Activated CD4-positive, alpha-beta T cell treated with anti-CD3 and anti-CD28 coated beads for 4 hours (primary cell): ENCODE measurements at regions not wholly inside any gene's neighbourhood (a gene's known extent, or its start where the extent isn't known, plus 50 kb on each side); places are given as distances from the start of the nearest gene placed in this dataset.
"Not testable (repeated sequence)": the region's sequence is repeated elsewhere in the genome, so short reads cannot be mapped to it uniquely, and the experiment has no call there.

ENCODE experiments used
- DNase-seq, 2 donors: peaks; one replicate each; pipeline ENCODE4 v3.0.0-alpha.2; 2020

DNA sequence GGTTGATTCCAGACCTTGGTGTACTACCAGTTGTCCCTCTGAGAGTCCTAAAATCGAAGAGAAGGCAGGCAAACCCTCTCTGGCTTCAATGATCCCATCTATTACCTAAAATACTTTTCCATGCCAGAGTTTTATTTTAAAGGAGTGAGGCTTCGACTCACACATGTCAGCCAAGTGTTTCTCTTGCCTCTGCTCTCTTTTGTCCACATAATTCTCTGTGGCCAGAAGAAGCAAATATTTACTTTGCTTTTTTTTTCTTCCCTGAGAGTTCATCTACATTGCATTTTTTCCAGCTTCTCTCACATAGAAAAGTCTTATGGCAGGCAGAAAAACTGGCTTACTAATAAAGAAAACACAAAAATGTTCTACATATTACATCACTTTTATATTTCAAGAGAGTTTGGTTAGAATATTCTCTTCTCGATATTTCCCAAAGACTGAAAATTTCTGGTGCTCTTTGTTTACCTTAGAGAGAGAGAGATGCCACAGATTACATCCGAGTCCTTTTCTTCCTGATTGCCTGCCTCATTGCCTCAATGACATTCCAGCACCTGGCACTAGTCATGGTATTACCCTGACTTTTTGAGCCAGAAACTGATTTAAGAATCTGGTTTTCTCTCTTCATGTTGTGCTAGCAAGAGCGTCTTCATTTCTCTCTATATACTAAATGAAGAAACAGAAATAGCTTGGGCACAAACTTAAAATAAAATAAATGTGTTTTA lies 170.3 kb upstream of the FAM174A start:
- not testable (repeated sequence) for DNase-seq

DNA sequence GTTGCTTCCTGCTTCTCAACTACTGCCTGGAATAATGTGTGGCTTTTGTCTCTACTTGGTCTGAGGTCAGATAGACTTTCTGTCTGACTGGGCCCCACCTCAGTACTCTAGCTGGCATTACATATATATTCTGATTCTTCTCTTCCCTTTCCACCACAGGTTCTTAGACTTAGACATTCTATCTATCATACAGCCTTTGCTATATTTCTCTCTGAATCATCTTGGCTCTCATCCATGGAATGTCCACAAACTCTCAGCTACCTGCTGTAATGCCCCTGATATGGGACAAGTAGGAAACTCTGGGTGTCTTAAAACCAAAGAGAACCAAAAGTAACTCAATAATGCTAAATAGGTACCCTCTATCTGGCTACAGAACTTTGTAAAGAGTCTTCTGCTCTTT lies 170.8 kb upstream of the FAM174A start:
- not testable (repeated sequence) for DNase-seq

DNA sequence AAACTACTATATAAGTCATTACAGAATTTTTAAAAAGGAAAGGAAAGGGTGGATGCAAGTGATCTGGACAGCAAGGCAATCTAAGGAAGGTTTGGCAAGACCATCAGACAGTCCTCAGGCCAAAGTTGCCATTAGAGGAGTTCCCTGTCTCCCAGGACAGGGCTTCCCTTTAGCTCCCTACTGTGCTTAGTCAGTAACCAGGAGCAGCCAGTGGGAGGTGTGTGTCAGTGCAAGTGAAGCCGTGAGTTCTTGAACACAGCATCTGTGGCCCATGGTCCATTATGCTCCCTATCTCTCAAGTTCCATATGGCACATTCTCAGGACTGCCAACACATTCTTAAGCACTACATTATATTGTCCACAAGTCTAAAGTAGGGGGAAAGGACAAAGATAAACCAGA lies 175.2 kb upstream of the FAM174A start:
- not testable (repeated sequence) for DNase-seq

DNA sequence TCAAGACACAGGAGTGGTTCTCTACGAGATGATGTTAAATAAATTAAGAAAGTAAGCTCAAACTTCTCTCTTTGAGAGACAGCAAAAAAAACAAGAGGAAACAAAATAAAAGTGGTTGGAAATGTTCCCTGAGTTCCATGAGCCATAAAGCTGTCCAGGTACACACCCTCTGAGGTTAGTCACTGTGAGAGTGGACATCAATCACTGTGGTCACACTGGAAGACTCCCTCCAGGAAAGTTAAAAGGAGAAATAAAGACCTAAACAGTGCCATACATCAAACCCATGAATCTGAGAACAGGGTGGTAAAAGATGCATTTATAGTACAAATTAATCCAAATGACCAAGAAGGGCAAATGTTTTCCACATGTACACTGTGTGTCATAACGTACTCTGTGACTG lies 188.9 kb upstream of the FAM174A start:
- not testable (repeated sequence) for DNase-seq

DNA sequence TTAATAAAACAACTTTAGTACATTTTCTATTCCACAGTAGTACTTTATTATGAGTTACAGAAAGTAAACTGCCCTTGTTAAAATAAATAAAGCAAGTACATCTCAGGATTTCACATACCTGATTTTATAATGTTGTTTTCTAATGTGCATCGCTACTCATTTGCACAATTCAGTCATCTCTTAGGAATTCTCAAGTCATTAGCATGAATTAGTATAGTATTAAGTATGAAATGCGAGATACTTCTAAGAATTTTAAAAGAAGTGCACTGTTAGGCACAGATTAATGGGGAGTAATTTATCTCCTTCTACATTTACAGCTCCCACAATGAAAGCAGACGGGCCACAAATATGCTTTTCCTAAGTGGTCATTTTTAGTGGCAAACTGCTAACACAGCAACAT lies 193.7 kb upstream of the FAM174A start:
- DNase-seq: not testable (repeated sequence)

DNA sequence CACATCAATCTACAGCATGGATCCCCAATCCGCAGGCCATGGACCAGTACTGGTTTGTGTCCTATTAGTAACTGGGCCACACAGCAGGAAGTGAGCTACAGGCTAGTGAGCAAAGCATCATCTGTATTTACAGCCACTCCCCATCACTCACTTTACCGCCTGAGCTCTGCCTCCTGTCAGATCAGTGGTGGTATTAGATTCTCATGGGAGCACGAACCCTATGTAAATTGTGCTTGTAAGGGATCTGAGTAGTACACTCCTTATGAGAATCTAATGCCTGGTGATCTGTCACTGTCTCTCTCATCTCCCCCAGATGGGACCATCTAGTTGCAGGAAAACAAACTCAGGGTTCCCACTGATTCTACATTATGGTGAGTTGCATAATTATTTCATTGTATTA lies 212.7 kb upstream of the FAM174A start:
- no peak for DNase-seq

DNA sequence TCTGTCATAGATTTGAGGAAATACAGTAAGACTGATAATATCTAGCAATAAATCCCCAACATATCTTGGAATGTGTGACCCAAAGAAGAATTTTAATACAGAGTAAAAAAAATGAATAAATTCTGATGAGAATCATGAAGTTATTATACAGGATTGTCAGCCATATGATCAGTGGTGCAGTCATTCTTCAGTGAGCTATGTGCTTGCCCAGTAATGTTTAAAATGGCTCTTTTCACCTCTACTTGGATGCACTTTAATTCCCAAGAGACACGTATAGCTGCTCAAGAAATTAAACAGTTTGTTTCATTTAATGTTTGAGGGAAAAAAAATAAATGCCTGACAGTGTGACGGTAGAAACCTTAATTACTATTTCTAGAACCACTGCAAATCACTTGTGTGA lies 215.3 kb upstream of the FAM174A start:
- DNase-seq: no peak

DNA sequence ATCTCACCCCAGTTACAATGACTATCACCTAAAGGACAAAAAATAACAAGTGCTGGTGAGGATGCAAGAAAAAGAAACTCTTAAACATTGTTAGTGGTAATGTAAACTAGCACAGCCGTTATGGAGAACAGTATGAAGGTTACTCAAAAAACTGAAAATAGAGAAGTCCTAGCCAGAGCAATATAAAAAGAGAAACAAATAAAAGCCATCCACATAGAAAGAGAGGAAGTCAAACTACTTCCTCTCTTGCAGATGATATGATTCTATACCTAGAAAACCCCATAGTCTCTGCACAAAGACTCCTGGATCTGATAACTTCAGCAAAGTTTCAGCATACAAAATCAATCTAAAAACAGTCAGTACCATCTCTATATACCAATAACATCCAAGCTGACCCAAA lies 221.5 kb upstream of the FAM174A start:
- DNase-seq: no peak

DNA sequence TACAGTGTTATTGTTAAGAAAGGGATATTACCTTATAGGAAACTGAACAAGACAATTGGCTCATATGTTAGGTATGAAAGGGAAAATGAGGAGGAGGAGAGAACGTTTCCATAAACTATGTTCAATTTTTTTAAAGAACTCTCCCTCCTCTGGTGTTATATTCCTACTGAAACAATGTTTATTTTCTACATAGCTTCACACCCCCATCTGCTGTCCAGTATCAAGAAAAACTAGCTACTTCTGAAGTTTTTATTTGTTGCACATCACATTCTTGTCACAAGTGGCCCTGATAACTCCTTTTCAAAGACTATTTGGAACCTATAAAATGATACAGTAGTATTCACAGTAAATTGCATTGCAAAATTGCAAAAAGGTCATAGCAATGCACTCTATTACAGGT lies 223.4 kb upstream of the FAM174A start:
- no peak for DNase-seq

DNA sequence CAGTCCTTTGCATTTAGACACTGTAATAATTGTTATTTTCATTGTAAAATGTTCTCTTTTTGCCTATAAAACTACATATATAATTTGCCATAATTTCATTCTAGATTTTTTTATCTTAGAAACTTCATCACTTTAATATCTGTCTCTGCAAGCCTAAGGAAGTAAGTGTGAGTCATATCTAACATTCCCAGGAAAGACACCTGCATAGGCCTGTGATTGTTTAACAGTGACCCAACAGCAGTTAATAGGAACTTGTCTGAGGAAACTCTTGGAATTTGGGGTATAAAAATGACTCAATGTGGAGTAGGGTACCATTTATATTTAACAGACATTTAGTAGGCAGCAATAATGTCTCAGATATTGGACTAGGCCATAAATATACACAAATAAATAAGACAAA lies 229.2 kb upstream of the FAM174A start:
- no peak for DNase-seq

DNA sequence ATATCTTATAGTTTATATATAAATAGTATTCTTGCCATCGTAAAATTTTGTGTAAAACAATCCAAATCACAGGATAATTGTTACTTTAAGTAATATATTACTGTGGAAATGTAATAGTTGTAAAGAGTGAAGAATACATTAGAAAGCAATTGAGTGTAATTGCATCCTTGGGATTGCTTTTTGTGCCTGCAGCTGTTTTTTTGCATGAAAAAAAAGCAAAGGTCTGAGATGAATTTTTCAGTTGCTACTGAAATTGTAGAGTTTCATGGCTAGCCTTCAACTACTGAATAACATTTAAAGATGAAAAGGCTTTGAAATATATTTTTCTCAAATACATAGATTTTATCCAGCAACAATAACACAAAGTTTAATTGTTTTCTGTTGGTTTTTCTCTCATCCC lies 232.0 kb upstream of the FAM174A start:
- DNase-seq: no peak

DNA sequence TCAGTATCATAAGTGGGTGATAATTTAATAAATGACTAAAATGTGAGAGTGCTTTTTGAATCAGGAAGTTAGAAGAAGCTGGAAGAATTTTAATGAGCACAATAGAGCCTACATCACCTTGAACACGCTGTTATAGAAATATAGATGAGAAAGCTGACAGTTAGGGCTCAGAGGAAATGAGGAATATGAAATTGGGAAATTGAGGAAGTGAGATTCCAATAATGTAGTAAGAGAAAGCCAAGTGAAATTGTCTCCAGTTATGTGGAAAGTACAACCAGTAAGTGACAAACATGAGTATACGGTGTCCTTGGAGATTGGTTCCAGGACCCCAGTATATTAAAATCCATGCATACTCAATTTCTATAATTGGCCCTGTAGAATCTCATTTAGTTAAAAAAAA lies 235.9 kb upstream of the FAM174A start:
- DNase-seq: no peak

DNA sequence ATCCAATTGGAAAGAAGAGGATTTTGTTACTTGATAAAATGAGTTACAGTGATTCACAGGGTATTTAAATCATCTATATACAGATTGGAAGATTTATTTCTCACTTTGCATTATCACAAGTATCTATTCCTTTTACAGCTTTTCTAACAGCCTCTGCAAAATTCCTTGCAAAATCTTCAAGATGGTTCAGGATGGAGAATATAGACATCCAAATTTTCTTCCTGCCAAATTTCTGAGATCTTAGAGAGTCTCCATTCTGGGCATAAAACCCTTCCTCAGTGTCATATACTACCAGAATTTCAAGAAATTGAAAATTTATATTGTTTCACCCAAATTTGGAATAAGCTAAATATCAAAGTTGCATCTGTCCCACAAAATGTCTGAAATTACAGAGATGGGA lies 259.1 kb upstream of the FAM174A start:
- DNase-seq: no peak

DNA sequence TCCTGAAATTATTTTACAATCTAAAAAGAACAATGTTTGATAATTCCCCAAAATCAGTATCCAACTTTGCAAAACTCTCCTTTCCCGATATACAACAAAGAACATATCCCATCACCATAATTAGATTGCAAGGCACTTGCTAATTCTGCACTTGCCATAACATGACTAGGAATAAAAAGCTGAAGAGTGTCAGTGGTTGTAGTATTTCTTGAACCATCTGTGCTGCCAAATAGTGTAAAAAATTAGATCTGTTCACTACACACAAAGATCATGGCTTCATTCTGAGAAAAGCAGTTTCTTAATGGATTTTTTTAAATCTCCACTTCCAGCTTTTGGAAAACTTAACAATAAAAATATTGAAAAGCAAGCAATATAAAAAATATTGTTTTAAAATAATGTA lies 259.5 kb upstream of the FAM174A start:
- no peak for DNase-seq

DNA sequence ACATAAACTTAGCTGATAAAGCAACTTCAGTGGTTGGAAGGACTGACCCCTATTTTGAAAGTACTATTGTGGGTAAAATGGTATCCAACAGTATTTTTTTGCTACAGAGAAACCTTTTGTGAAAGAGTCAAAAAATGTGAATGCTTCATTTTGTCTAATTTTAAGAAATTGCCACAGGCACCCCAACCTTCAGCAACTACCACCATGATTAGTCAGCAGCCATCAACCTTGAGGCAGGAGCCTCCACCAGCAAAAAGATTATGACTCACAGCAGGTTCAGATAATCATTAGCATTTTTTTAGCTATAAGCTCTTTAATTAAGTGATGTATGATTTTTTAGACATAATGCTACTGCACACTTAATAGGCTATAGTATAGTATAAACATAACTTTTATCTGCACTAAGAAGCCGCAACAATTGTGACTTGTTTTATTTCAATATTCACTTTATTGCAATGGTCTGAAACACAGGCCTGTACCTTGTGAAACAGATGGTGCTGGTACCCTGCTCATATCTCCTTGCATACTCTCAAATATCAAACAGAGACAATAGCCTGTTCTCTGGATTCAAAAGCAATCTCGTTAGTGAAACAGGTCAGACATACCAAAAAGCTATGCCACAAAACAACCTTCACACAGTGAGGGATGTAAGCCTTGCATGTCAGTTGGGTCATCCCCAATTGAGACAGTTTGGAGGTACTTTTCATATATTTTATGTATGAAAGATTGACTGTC lies 261.2 kb upstream of the FAM174A start:
- no peak for DNase-seq

DNA sequence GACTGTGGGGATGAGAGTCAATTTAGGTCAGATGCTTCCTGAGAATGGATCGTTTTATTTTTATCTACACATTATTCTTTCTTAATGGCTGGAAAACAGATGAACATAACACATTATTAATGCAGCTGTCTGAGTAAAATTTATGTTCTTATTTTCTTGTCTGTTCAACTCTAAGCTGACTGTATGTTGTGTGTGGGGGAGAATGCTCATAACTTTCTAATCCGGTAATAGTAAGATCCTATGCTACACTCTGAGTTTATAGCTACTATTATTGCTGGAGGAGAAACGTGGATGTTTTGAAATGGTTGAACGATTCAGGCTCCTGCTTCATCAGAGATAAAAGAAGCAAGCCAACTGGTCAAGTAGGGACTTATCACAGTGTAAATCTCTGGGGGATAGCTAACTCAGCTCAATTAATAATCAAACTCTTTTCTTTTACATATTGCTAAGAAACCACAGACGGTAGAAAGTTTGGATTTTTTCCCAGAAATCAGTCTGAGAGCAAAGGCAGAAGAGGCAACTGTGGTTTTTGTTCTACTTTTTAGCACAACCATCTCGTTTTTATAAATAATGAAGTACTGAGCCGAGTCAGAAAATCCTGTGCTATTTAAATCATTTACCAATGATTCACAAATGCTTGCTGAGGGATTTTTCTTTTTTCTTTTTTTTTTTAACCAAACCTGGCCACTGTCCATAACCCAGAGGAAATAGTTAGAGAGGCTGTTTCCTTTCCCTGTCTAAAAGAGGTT lies 265.0 kb upstream of the FAM174A start:
- no peak for DNase-seq

DNA sequence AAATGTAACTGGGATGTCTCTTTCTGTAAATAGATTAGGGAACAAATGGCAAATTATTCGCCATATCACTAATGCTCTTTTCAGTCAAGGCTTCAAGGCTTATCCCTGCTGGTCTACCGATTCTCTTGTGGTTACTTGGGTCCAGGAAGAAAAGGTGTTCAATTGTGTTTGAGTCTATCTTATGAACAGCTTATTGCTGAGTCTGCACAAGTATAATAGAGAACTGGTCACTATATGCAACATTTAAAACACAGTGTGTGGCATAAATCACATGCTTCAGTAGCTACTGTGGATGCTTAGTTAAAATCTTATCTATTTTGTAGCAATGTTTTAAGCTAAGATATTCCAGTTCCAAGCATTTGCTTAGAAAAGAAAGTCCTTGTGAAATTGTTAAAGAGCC lies 274.2 kb upstream of the FAM174A start:
- DNase-seq: no peak

DNA sequence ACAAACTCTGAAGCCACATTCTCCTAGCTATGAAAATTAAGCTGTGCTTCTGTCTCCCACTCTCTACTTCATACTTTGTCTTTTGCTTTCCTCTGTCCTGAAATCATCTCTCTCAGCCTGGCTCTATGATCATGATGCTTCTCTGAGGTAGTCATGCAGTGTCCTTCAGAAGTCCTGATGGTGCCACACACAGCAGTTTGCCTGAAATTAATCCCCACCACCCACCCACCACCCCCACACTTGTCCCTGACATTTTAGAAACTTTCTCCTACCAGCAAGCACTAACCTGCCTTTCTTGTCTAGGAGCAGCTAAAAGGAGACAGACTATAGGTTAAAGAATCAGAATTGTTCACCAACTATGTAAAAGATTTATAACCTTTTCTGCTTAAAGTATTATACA lies 282.2 kb upstream of the FAM174A start:
- no peak for DNase-seq

DNA sequence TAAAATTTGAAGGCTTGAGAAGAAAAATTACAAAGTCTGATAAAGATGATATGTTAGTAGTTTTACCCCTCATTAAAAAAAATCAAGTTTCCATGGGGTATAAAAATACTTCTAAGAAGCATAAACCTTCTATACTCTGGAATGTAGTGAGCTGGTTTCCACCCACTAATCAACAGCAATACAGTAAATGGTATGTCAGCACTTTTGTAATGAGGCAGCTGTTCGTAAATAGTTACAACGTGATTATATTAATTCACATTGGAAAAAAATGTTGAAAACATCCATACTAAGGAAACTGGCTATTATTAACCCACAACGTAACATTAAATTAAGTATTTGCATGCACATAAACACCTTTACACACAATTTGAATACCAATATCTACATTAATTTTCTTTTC lies 283.1 kb upstream of the FAM174A start:
- DNase-seq: no peak

DNA sequence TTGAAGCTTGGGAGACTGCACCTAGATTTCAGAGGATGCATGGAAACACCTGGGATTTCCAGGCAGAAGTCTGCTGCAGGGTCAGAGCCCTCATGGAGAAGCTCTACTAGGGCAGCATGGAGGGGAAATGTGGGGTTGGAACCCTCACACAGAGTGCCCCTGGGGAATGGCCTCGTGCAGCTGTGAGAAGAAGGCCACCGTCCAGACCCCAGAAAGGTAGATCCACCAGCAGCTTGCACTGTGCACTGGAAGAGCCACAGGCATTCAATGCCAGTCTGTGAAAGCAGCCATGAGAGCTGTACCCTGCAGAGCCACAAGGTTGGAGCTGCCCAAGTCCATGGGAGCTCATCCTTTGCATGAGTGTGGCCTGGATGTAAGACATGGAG lies 285.3 kb upstream of the FAM174A start:
- DNase-seq: no peak

DNA sequence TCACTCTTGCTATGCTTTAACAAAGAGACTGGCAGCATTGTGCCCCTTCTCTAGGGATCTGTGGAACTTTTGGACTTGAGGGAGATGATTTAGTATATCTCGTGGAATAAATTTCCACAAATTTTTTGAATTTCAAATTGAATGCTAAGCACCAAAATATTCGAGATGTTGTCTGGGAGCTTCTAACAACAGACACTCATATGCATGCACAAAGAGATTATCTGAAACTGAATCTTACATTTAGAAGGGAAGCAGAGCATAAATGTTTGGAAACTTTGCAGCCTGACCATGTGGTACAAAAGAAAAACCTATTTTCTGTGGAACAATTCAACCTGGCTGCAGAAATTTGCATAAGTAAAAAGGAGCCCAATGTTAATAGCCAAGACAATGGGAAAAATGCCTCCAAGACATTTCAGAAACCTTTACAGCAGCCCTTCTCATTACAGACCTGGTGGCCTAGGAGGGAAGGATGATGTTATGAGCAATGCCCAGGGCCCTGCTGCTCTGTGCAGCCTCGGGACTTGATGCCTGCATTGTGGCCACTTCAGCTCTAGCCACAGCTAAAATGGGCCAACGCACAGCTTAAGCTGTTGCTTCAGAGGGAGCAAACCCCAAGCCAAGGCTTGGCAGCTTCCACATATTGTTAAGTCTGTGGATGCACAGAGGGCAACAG lies 285.8 kb upstream of the FAM174A start:
- DNase-seq: no peak

DNA sequence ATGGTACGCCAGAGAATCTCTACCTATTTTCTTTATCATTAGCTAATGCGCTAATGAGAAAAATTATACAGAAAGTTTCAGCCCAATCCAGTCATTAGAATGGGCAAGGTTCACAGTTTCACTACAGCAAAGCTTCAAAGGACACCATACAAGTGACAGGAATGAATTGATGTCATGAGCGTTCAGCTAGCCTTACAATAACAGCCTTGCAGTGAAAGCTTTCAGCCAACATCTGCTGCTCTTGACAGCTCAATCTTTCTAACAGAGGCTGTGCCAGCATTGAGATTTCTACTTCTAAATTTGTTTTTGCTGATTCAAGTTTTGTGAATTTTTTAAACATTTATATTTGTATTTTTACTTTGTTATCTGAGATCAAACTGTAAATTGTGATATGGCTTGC lies 302.4 kb upstream of the FAM174A start:
- no peak for DNase-seq

DNA sequence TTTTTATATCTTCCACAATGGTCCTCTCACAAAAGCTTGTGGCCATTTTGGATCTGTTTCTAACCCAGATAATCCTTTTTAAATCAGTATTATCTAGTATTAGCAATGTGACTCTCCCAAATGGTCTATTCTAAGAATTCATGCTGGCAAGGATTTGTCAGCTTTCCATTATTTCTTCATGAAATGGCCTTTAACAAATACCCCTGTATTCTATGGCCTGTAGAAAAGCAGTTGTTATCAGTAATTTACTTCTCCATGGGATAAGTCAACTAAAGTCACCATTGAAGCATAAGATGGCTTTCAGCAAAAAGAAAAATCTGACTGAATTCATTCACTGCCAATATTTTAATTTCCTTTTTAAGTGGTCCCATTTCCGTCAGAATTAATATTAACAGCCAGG lies 346.4 kb upstream of the FAM174A start:
- no peak for DNase-seq

DNA sequence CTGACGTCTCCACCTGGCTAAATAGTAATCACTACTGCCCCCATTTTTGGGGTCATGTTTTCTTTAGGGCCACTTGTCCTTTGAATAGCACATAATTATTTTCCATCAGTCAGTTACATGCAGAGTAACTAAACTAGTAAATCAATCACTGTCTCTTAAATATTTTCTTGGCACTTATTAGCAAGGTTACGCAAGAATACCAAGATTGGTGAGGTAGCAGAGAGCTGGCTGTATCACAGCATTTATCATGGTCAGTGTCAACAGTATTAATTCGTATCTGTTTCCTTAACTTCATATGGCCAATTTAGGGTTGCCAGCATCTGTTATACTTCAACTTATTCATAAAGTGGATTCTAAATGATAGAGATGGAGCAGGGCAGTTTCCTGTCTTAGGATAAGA lies 346.8 kb upstream of the FAM174A start:
- DNase-seq: no peak
